HG02759 (cell line): ENCODE measurements at regions not wholly inside any gene's neighbourhood (a gene's known extent, or its start where the extent isn't known, plus 50 kb on each side); places are given as distances from the start of the nearest gene placed in this dataset.

Experiments used
- ATAC-seq: cut with Tn5 transposase; IDR thresholded peaks from one replicate; pipeline ENCODE4 v1.9.1; 2021; ENCODE audit warnings: mild to moderate bottlenecking, moderate library complexity; ENCODE audit not compliant: unreplicated experiment

DNA sequence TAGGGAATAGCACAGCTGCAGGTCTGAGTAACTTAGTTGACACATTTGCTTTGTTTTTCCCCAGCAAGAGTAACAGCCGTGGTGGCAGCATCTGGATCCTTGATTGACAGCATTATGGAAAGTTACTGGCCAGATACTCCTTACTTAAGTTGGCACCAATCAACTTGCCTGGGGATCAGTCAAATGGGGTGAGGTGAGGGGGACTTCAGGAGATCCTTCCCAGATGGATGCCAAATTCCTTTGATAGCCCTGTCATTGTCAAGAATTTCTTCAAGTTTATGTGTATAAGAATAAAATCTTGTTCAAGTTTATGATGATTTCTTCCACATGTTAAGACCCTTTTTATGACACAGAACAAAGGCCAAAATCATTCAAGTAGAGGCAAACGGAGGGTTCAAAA lies 618.4 kb downstream of the SLC6A15 start:
- ATAC-seq, result no peak

DNA sequence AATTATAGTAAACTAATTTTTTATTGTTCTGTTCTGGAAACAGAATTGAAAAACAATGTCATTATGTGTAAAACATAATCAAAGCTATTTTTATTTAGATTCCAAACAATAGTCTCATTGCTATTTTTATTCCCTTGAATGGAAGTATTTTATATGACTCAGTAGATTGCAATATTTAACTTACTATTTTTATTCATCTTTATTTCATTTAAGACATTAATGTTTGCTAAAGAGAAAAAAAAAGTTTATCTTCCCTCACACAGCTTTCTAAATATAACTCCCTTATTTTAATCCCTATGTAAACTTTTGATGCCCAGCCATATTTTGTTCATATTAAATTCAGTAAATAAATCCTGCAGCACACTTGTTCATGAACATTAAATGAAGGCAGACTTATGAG lies 622.4 kb downstream of the SLC6A15 start:
- ATAC-seq, result no peak

- ATAC-seq, result no peak
Measured at GRCh38 chr12:84277986-84278385, 634.6 kb downstream of the SLC6A15 start.

DNA sequence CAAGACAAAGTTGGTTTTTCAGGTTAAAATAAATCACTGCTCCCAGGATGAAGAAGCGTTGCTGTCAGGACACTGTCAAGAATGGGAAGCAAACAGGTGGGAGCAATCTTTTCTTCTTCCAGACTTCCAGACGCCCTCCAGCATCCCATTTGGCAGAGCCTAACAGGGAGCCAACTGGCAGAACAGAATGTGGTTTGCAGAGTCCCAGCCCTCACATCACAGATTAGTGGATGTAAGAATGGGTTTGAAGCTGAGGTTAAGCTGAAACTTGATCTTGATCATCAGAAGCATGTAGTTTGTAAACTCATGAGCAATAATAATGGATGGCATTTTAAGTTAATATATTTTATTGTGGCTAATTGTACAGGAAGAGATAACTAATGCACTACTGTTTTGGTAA lies 636.4 kb downstream of the SLC6A15 start:
- no peak for ATAC-seq

GRCh38 chr12:84272324-84272723 lies 640.3 kb downstream of the SLC6A15 start:
- ATAC-seq, result no peak

- ATAC-seq, result no peak
Measured at GRCh38 chr12:84270470-84271140, 642.0 kb downstream of the SLC6A15 start.

- no peak for ATAC-seq
Measured at GRCh38 chr12:84247931-84248330, 664.7 kb downstream of the SLC6A15 start.

DNA sequence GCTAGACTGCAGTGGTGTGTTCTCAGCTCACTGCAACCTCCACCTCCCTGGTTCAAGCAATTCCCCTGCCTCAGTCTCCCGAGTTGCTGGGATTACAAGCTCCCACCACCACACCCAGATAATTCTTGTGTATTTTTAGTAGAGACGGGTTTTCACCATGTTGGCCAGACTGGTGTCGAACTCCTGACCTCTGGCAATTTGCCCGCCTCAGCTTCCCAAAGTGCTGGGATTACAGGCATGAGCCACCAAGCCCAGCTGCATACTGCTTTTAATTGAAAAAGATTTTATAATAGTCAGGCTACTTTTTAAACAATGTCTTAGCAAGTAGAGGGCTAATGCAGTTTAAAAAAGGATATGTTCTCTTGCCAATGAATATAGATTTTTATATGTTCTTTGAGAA lies 668.9 kb downstream of the SLC6A15 start:
- ATAC-seq, result no peak

DNA sequence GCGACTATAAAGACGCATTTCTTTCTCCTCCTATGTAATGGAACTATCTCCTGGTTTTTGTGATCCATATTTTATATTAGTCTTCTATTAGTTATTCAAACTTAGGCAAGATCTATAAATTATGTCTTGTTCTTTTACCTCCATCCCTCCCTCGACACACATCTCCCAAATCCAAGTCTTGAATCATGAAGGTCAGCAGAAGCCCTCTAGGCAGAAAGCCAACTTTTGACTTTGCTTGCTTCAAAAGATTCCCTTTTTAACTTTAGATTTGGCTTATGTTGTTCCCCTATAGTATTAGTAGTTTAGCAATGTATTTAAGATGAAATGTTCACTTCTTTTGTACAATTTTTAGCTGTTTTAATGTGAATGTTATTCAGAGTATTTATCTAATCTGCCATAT lies 689.8 kb downstream of the SLC6A15 start:
- no peak for ATAC-seq

DNA sequence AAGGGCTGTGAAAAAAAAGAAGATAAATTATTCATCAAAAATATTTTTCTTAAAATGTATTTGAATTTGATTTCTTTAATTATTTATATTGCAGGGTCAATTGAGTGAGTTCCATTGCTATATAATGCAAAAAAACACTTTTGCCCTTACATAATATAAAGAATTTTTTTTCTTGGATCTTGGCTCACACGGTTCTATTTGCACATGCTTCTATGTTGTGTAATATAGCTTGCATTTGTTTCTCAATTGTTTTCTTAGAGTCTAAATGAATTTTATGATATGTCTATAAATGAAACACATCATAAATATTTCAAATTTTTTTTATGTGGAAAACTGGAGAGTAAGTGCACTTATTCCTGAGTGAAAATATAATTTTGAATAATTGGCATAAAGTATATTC lies 694.2 kb downstream of the SLC6A15 start:
- ATAC-seq, result no peak

GRCh38 chr12:84201976-84202375 lies 710.6 kb downstream of the SLC6A15 start:
- no peak for ATAC-seq

DNA sequence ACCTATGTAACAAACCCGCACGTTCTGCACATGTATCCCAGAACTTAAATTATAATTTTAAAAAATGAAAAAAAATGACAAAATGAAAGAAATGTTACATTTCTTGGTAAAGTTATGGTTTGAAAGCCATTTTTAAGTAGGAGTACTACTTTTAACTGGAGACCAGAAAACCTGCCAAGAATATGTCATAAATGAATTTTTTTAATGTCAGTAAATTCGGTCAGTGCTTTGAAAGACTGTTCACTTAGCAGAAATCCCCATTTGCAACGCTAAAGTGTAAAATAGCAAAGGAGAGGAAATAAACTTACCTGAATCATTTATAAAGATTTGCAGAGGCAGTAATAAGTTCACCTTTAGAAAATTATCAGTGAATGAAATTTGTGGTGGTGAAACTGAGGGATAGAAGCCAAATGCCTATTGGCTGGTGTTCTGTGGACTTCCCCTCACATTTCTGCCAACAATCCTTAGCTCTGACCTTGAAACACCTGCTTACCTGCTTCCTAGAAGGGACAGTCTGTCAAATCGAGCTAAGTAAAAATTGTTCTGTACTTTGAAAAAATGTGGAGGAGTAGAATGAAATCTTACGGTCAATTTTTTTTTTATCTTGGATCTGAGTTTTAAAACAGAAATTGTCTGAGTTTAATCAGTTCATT lies 714.2 kb downstream of the SLC6A15 start:
- ATAC-seq, result no peak

DNA sequence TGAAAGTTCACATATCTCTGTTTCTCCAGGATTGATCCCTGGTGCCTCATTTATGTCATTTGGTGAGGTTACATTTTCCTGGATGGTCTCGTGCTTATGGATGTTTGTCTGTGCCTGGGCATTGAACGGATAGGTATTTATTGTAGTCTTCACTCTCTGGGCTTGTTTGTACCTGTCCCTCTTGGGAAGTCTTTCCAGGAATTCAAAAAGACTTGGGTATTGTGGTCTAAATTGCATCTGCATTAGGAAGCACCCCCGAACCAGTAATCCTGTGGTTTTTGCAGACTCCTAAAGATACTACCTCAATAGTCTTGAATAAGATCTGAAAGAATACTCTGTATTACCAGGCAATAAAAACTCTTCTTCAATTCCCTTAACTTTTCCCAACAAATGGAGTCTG lies 720.8 kb downstream of the SLC6A15 start:
- no peak for ATAC-seq

DNA sequence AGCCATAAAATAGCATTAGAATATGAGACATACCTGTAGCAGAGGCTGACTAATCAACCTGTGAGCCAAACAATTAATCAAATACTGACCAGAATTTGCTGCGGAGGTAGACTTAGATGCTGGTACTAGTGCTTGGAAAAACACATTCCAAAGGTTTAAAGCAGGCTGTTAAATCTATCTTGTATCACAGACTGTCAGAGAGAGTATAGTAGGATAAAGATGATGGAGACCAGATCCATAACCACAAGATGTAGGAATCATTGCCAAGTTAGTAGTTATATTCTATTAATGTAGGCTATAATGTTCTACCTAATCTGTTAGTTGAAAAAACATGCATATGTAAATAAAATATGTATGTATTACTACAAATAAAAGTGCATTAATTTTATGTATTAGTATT lies 726.2 kb downstream of the SLC6A15 start:
- no peak for ATAC-seq

GRCh38 chr12:84183576-84183975 lies 729.0 kb downstream of the SLC6A15 start:
- no peak for ATAC-seq

- no peak for ATAC-seq
Measured at GRCh38 chr12:84174115-84174514, 738.5 kb downstream of the SLC6A15 start.

GRCh38 chr12:84172823-84173424 lies 739.7 kb downstream of the SLC6A15 start:
- ATAC-seq, result no peak

- ATAC-seq, result no peak
Measured at GRCh38 chr12:84166812-84167211, 745.8 kb downstream of the SLC6A15 start.

- ATAC-seq, result no peak
Measured at GRCh38 chr12:84165998-84166571, 746.5 kb downstream of the SLC6A15 start.

GRCh38 chr12:84161296-84161695 lies 751.3 kb downstream of the SLC6A15 start:
- no peak for ATAC-seq

GRCh38 chr12:84159260-84159659 lies 753.3 kb downstream of the SLC6A15 start:
- no peak for ATAC-seq

DNA sequence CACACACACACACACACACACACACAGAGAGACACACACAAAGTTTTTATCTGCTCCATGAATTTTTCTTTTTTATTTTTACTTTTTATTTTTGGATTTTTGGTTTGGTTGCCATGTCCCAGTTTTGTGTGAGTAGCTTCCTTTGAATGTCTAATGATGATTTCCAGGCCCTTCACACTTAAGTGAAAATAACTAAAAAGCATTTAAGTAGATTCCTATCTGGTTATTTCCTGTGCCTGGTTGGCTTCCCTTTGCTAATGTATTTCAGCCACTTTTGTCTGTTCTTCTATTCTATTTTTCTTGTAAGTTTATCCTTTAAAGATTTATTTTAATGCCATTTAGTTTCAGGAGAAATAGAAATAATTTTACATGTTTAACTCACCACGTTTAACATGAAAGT lies 755.4 kb downstream of the SLC6A15 start:
- ATAC-seq, result no peak
